ENCODE measurements at regions not wholly inside any gene's neighbourhood (a gene's known extent, or its start where the extent isn't known, plus 50 kb on each side); places are given as distances from the start of the nearest gene placed in this dataset.

GRCh38 chr10:42974693-42975002, 102.2 kb upstream of the RET start:
- DNase-seq (ENCODE audit: low read depth): no peak
- no peak for TF ChIP-seq CTCF (IDR thresholded peaks at IDR 0.05; ENCODE audit: low read length, missing control alignments)
- H3K4me3 ChIP-seq (replicated peaks; ENCODE audit: low read depth, low read length): no peak overlapping the region

- no peak for DNase-seq (ENCODE audit: low read depth)
- no peak overlapping the region for H3K4me3 ChIP-seq (replicated peaks; ENCODE audit: low read depth, low read length)
- no peak for TF ChIP-seq CTCF (IDR thresholded peaks at IDR 0.05; ENCODE audit: low read length, missing control alignments)
These were observed 101.8 kb upstream of the RET start for GRCh38 chr10:42975005-42975493.

GRCh38 chr10:42975558-42976340, 101.1 kb upstream of the RET start:
- no peak for DNase-seq (ENCODE audit: low read depth)
- H3K4me3 ChIP-seq (replicated peaks; ENCODE audit: low read depth, low read length): no peak overlapping the region
- no peak for TF ChIP-seq CTCF (IDR thresholded peaks at IDR 0.05; ENCODE audit: low read length, missing control alignments)

GRCh38 chr10:42976351-42977031, 100.4 kb upstream of the RET start:
- DNase-seq (ENCODE audit: low read depth): no peak
- no peak for TF ChIP-seq CTCF (IDR thresholded peaks at IDR 0.05; ENCODE audit: low read length, missing control alignments)
- H3K4me3 ChIP-seq (replicated peaks; ENCODE audit: low read depth, low read length): no peak overlapping the region

- DNase-seq (ENCODE audit: low read depth): no peak
- TF ChIP-seq CTCF (IDR thresholded peaks at IDR 0.05; ENCODE audit: low read length, missing control alignments): no peak
- no peak overlapping the region for H3K4me3 ChIP-seq (replicated peaks; ENCODE audit: low read depth, low read length)
These were observed 99.8 kb upstream of the RET start for GRCh38 chr10:42977032-42977416.

- no peak overlapping the region for H3K4me3 ChIP-seq (replicated peaks; ENCODE audit: low read depth, low read length)
- TF ChIP-seq CTCF (IDR thresholded peaks at IDR 0.05; ENCODE audit: low read length, missing control alignments): no peak
- no peak for DNase-seq (ENCODE audit: low read depth)
These were observed 97.7 kb upstream of the RET start for GRCh38 chr10:42979181-42979580.

Data from fibroblast of pulmonary artery (primary cell).